Panc1 (cell line): ENCODE measurements at regions not wholly inside any gene's neighbourhood (a gene's known extent, or its start where the extent isn't known, plus 50 kb on each side); places are given as distances from the start of the nearest gene placed in this dataset.

Experiments used
- ATAC-seq: fragments of 200-7000 bp; cut with Tn5 transposase; 2 replicates; pipeline ENCODE4 v1.9.1; 2020; ENCODE audit warnings: mild to moderate bottlenecking, moderate library complexity
- BruUV-seq: library from RNA; stranded (reverse); fragments of 400-500 nt; replicated peaks from 2 replicates; lab custom pipeline; 2021; lab: Mats Ljungman, UMichigan
- CTCF ChIA-PET: fragments of 300-600 bp; sonication (Branson Sonifier 250); formaldehyde crosslinking; loops from one replicate; lab custom pipeline; 2022; ENCODE audit warnings: antibody characterized with exemption; lab: Charles Lee
- POLR2A ChIA-PET: fragments of 300-600 bp; sonication (Branson Sonifier 250); formaldehyde crosslinking; loops from one replicate; lab custom pipeline; 2022; ENCODE audit warnings: antibody characterized with exemption; lab: Charles Lee
- DNase-seq: peaks from one replicate; pipeline ENCODE4 v3.0.0-alpha.2; 2010; ENCODE audit warnings: low read depth, low spot score
- H3K27ac ChIP-seq: 2 replicates; pipeline ENCODE4 v1.5.1; 2011; ENCODE audit warnings: mild to moderate bottlenecking, low read length, inconsistent platforms
- H3K27me3 ChIP-seq: fragments of 200-500 bp; sonication (Bioruptor generic); 2 replicates; pipeline ENCODE4 v1.6.0; 2014; ENCODE audit warnings: low read length, inconsistent platforms; ENCODE audit not compliant: control insufficient read depth, insufficient read depth
- H3K36me3 ChIP-seq: fragments of 200-500 bp; sonication (Bioruptor generic); 2 replicates; pipeline ENCODE4 v1.5.1; 2014; ENCODE audit warnings: inconsistent platforms, mild to moderate bottlenecking, low read length, moderate library complexity; ENCODE audit not compliant: control insufficient read depth, insufficient read depth
- H3K4me1 ChIP-seq: 2 replicates; pipeline ENCODE4 v1.5.1; 2011; ENCODE audit warnings: inconsistent platforms, mild to moderate bottlenecking, low read length, moderate library complexity; ENCODE audit not compliant: control insufficient read depth, insufficient read depth
- H3K4me3 ChIP-seq, 2 experiments: 2 replicates each; pipeline ENCODE4 v1.5.1; 2011 to 2012; ENCODE audit warnings: low read depth in 2 of 2, low read length in 2 of 2, mild to moderate bottlenecking in 2 of 2, inconsistent platforms in 1 of 2, moderate library complexity in 1 of 2
- H3K9me3 ChIP-seq: fragments of 200-500 bp; sonication (Bioruptor generic); 2 replicates; pipeline ENCODE4 v1.5.1; 2014; ENCODE audit warnings: low read depth, mild to moderate bottlenecking, inconsistent platforms, low read length, moderate library complexity; ENCODE audit not compliant: control insufficient read depth, insufficient read depth
- POLR2AphosphoS5 ChIP-seq: IDR thresholded peaks from 2 replicates; pipeline ENCODE4 v1.6.1; 2012; ENCODE audit warnings: mild to moderate bottlenecking, low read depth, low read length, moderate library complexity
- REST ChIP-seq, 2 experiments: IDR thresholded peaks; 2 replicates each; pipeline ENCODE4 v1.6.1; 2011 to 2012; ENCODE audit warnings: low read depth in 2 of 2, control low read depth in 1 of 2, low read length in 1 of 2, mild to moderate bottlenecking in 1 of 2, moderate library complexity in 1 of 2; ENCODE audit not compliant: insufficient read depth in 1 of 2
- SIN3A ChIP-seq: IDR thresholded peaks from 2 replicates; pipeline ENCODE4 v1.6.1; 2012; ENCODE audit warnings: low read depth, mild to moderate bottlenecking, low read length, moderate library complexity, borderline replicate concordance; ENCODE audit not compliant: insufficient read depth
- TCF7L2 ChIP-seq: IDR thresholded peaks from 2 replicates; pipeline ENCODE4 v1.6.1; 2011; ENCODE audit warnings: mild to moderate bottlenecking, low read depth, low read length, inconsistent platforms
- in situ Hi-C: cut with HindIII; loops from 2 replicates; pipeline ENCODE4 v1.10.0; 2016; ENCODE audit warnings: low sequenced_read_pairs, low pct_unique_long_range_greater_than_20kb
- intact Hi-C: fragments of 100-400 bp; cut with micrococcal nuclease; formaldehyde crosslinking; loops from one replicate; pipeline ENCODE4 v1.10.0; 2022; ENCODE audit not compliant: unreplicated experiment
- TF ChIP-seq, protein P1 (sequence below): fragments of 450-650 bp; IDR thresholded peaks from 2 replicates; pipeline ENCODE4 v1.5.1; 2017; ENCODE audit warnings: mild to moderate bottlenecking

- BruUV-seq, result no TSS peak
- no peaks in the 10 kb centered on the region for H3K9me3 ChIP-seq
- no peak overlapping the region for H3K4me3 ChIP-seq
- in situ Hi-C loops (no loop called here), intact Hi-C loops (no loop called here)
- ATAC-seq (no peak), DNase-seq (no peak)
- H3K27ac ChIP-seq, result no peak overlapping the region
- ChIA-PET CTCF (no interaction called here), POLR2A (no interaction called here)
- TF ChIP-seq, protein P1, sequence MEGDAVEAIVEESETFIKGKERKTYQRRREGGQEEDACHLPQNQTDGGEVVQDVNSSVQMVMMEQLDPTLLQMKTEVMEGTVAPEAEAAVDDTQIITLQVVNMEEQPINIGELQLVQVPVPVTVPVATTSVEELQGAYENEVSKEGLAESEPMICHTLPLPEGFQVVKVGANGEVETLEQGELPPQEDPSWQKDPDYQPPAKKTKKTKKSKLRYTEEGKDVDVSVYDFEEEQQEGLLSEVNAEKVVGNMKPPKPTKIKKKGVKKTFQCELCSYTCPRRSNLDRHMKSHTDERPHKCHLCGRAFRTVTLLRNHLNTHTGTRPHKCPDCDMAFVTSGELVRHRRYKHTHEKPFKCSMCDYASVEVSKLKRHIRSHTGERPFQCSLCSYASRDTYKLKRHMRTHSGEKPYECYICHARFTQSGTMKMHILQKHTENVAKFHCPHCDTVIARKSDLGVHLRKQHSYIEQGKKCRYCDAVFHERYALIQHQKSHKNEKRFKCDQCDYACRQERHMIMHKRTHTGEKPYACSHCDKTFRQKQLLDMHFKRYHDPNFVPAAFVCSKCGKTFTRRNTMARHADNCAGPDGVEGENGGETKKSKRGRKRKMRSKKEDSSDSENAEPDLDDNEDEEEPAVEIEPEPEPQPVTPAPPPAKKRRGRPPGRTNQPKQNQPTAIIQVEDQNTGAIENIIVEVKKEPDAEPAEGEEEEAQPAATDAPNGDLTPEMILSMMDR, result no peak
- no peak for TF ChIP-seq TCF7L2
- no peak for TF ChIP-seq SIN3A
- TF ChIP-seq REST (IDR thresholded peaks at IDR 0.05; ENCODE audit: insufficient read depth in 1 of 2, low read depth in 2 of 2, low read length in 1 of 2), result no peak
- TF ChIP-seq POLR2AphosphoS5, result no peak
- no peaks in the 10 kb centered on the region for H3K36me3 ChIP-seq
- H3K4me1 ChIP-seq, result no peaks in the 10 kb centered on the region
- H3K27me3 ChIP-seq, result no peaks in the 10 kb centered on the region
Observed at GRCh38 chr5:167413506-167413905, 877.9 kb upstream of the WWC1 start.

DNA sequence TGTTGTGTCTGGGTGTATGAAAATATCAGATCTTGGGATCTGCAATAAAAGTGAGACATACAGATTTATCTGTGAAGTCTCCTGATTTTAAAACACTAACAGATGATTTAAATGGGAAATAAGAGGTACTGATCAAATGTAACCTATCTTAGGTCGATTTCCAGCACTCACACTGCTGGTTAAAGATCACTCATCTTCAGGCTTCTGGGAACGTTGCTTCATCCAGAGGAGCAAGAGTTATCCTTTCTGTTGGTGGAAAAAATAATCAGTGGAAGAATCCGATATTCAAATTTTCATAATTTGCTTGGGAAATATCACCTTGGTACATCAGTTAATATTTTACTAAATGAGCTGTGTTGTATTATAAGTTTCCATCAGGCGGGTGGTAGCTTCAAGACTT lies 876.8 kb upstream of the WWC1 start:
- ChIA-PET CTCF (no interaction called here), POLR2A (no interaction called here)
- Histone ChIP-seq H3K27ac (no peak overlapping the region), H3K27me3 (no peaks in the 10 kb centered on the region), H3K9me3 (no peaks in the 10 kb centered on the region), H3K4me3 (no peak overlapping the region), H3K4me1 (no peaks in the 10 kb centered on the region), H3K36me3 (no peaks in the 10 kb centered on the region)
- intact Hi-C loops (no loop called here), in situ Hi-C loops (no loop called here)
- ATAC-seq (no peak), DNase-seq (no peak)
- no TSS peak for BruUV-seq
- TF ChIP-seq SIN3A (no peak), POLR2AphosphoS5 (no peak), REST (IDR thresholded peaks at IDR 0.05; ENCODE audit: insufficient read depth in 1 of 2, low read depth in 2 of 2, low read length in 1 of 2) (no peak), TCF7L2 (no peak)
- TF ChIP-seq, protein P1, result no peak
